ENCODE measurements at regions not wholly inside any gene's neighbourhood (a gene's known extent, or its start where the extent isn't known, plus 50 kb on each side); places are given as distances from the start of the nearest gene placed in this dataset.

GRCh38 chr3:192033246-192033645 is 572.3 kb downstream of the PYDC2 start:
- TF ChIP-seq CTCF (conservative IDR thresholded peaks at IDR 0.05) = no peak
- TF ChIP-seq ZFX (IDR thresholded peaks at IDR 0.05) = no peak
